OCI-LY7 (cell line): ENCODE measurements at regions not wholly inside any gene's neighbourhood (a gene's known extent, or its start where the extent isn't known, plus 50 kb on each side); places are given as distances from the start of the nearest gene placed in this dataset.

Experiments
- EZH2phosphoT487 ChIP-seq: fragments of 200-600 bp; sonication (generic); IDR thresholded peaks from 2 replicates; pipeline ENCODE4 v1.6.1; 2018; ENCODE audit warnings: low read depth, borderline replicate concordance, mild to moderate bottlenecking, mixed run types, antibody characterized with exemption, low read length, moderate library complexity, mixed read lengths
- TF ChIP-seq, protein P1 (sequence below): fragments of 200-600 bp; sonication (generic); conservative IDR thresholded peaks from 2 replicates; pipeline ENCODE4 v1.5.1; 2014; ENCODE audit warnings: mild to moderate bottlenecking, antibody characterized with exemption, low read length, moderate library complexity, mixed read lengths

DNA sequence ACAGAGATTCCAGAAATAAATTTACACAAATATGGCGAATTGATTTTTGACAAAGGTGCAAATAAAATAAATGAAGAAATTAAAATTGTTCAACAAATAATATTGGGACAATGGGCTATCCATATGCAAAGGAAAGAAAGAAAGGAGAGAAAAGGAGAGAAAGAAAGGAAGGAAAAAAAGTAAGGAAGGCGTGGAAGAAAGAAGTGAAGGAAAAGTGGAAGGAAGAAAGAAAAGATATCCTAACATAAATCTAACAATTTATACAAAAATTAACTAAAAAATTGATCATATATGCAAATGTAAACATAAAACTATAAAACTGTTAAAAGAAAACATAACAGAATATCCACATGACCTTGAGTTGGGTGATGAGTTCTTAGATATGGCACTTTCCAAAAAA lies 78.7 kb upstream of the ZNF184 start:
- TF ChIP-seq, protein P1, sequence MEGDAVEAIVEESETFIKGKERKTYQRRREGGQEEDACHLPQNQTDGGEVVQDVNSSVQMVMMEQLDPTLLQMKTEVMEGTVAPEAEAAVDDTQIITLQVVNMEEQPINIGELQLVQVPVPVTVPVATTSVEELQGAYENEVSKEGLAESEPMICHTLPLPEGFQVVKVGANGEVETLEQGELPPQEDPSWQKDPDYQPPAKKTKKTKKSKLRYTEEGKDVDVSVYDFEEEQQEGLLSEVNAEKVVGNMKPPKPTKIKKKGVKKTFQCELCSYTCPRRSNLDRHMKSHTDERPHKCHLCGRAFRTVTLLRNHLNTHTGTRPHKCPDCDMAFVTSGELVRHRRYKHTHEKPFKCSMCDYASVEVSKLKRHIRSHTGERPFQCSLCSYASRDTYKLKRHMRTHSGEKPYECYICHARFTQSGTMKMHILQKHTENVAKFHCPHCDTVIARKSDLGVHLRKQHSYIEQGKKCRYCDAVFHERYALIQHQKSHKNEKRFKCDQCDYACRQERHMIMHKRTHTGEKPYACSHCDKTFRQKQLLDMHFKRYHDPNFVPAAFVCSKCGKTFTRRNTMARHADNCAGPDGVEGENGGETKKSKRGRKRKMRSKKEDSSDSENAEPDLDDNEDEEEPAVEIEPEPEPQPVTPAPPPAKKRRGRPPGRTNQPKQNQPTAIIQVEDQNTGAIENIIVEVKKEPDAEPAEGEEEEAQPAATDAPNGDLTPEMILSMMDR: no peak
- no peak for TF ChIP-seq EZH2phosphoT487
